Thyroid gland (tissue), 4 donors: ENCODE measurements at regions not wholly inside any gene's neighbourhood (a gene's known extent, or its start where the extent isn't known, plus 50 kb on each side); places are given as distances from the start of the nearest gene placed in this dataset.
A peak's percentile ranks its signal among the peaks of the same experiment; 100 is the strongest.

ENCODE experiments used
- POLR2A ChIP-seq, 2 donors: fragments of 450-650 bp; IDR thresholded peaks; one replicate each; pipeline ENCODE4 v1.6.1; 2017; ENCODE audit warnings: antibody characterized with exemption in 2 of 2, mild to moderate bottlenecking in 2 of 2, moderate library complexity in 1 of 2
- TF ChIP-seq, protein P1 (sequence below), 6 experiments: fragments of 200-600 bp in 3 of 6; fragments of 450-650 bp in 3 of 6; sonication (generic) in 3 of 6; IDR thresholded peaks; one replicate each; pipeline ENCODE4 v1.5.1; 2016 to 2019; ENCODE audit warnings: antibody characterized with exemption in 6 of 6, mild to moderate bottlenecking in 2 of 6, inconsistent platforms in 1 of 6, moderate library complexity in 1 of 6

DNA sequence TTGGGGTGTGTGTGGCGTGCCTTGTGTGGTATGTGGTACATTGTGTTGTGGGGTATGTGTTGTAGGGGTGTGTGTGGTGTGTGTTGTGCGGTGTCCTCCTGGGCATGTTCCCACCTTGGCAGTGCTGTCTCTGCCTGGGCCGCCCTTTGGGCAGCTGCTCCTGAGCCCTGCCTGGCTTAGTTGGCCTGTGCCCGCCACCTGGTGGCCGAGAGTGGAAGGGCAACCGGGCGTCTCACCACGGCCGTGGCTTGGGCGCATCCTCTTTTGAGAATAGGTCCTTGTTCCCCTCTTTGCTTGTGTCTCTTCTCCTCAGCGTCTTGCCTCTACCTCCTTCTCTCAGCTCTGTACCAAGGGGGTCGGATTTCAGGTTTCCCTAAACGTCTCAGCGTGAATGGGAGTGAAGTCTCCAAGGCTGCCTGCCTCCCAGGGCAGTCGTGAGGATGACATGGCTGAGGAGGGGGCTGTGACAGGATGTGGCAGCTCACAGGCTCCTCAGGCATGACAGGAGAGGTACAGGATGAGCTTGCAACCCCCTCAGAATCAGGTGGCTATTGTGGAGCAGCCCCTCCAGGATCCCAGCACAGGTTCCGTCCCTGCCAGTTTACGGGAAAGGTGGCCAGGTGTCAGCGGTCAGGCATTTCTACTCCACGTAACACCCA lies 98.4 kb upstream of the PODXL start:
- TF ChIP-seq, protein P1, sequence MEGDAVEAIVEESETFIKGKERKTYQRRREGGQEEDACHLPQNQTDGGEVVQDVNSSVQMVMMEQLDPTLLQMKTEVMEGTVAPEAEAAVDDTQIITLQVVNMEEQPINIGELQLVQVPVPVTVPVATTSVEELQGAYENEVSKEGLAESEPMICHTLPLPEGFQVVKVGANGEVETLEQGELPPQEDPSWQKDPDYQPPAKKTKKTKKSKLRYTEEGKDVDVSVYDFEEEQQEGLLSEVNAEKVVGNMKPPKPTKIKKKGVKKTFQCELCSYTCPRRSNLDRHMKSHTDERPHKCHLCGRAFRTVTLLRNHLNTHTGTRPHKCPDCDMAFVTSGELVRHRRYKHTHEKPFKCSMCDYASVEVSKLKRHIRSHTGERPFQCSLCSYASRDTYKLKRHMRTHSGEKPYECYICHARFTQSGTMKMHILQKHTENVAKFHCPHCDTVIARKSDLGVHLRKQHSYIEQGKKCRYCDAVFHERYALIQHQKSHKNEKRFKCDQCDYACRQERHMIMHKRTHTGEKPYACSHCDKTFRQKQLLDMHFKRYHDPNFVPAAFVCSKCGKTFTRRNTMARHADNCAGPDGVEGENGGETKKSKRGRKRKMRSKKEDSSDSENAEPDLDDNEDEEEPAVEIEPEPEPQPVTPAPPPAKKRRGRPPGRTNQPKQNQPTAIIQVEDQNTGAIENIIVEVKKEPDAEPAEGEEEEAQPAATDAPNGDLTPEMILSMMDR (IDR thresholded peaks at IDR 0.05), result peak; percentile 84 to 95 (median 92)
- TF ChIP-seq POLR2A (IDR thresholded peaks at IDR 0.05), result no peak
